LNCaP clone FGC (cell line): ENCODE measurements at regions not wholly inside any gene's neighbourhood (a gene's known extent, or its start where the extent isn't known, plus 50 kb on each side); places are given as distances from the start of the nearest gene placed in this dataset.

Experiments
- DNase-seq: peaks from one replicate; pipeline ENCODE4 v3.0.0-alpha.2; 2011; ENCODE audit warnings: low read depth
- H3K4me3 ChIP-seq: 2 replicates; pipeline ENCODE4 v1.5.1; 2011; ENCODE audit warnings: mild to moderate bottlenecking, low read depth, low read length, control low read depth
- CTCF ChIP-seq: IDR thresholded peaks from 2 replicates; pipeline ENCODE4 v1.5.1; 2012; ENCODE audit warnings: mild to moderate bottlenecking; ENCODE audit not compliant: control insufficient read depth, insufficient read depth; ENCODE audit errors: extremely low read depth

DNA sequence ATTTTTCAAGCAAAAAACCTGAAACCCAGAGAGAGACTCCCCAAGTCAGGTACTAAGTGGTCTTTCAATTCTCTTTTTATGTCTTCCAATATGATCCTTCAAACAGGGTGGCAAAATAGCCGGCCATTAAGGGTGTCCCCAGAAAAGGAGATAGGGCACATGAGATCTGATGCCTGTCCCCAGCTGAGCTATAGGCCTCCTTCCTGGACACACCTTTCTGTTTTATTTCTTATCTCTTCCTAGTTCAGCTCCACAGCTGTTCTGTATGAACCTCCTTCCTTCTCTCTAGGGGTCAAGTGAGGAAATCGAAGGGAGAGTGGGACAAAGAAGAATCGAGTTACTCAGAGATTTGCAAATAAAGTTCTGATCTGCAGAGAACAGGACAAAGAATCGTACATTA, 112.4 kb upstream of the ATP1A1 start:
- no peak for DNase-seq
- no peak overlapping the region for H3K4me3 ChIP-seq
- no peak for TF ChIP-seq CTCF

DNA sequence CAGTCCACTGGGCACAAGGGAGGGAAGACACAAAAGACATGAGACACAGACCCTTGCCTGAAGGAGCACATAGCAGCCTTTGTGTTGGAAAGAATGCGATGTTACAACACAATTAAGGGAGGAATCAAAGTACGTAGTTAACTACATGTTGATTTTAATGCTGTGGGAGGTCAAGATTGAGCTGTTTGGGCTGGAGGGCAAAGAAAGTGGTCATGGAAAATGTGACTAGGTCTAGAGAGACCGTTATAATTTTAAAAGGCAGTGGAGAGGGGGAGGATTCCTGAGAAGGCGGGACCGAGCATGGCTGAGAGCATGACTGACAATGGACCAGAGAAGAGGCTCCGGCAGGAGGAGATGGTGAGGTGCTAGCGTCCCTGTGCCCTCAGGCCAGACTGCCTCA, 111.8 kb upstream of the ATP1A1 start:
- DNase-seq, result no peak
- H3K4me3 ChIP-seq, result no peak overlapping the region
- TF ChIP-seq CTCF, result no peak

DNA sequence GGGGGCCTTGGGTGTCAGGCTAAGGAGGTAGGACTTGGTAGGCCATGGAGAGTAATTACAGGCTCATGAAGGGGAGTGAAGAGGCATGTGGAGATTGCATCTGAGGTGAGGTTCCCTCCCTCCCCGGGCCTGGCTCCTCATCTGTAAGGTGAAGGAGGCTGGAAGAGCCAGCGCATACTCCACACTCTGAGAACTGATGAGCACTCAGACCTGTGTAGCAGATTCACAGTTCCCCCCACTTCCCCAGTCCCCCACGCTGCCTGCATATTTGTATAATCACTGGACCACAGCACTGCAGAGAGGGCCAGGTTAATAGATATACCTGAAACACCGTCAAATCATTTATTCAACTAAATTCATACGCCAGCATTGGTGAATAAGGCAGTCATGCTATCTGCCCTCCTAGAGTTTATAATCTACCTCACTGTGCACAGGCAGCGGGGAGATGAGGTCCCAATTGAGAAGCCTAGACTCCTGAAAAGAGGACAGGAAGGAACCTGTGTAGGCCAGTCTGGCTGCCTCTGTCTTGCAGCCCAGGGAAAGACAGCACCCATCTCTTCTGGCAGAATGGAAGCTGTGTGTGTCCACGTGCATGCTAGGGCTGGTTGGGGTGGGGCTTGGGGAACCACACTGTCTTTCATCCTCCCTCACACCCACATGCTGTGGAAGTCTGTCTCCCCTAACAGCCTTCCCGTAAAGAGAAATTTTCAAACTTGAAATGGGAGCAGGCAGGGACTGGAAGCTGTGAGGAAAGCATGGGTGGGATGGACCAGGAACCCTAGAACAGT, 110.6 kb upstream of the ATP1A1 start:
- DNase-seq, result no peak
- no peak overlapping the region for H3K4me3 ChIP-seq
- no peak for TF ChIP-seq CTCF

- no peak for DNase-seq
- no peak overlapping the region for H3K4me3 ChIP-seq
- no peak for TF ChIP-seq CTCF
Observed at GRCh38 chr1:116262995-116263385, 110.1 kb upstream of the ATP1A1 start.

GRCh38 chr1:116265931-116266863, 106.8 kb upstream of the ATP1A1 start:
- no peak overlapping the region for H3K4me3 ChIP-seq
- no peak for TF ChIP-seq CTCF
- no peak for DNase-seq

DNA sequence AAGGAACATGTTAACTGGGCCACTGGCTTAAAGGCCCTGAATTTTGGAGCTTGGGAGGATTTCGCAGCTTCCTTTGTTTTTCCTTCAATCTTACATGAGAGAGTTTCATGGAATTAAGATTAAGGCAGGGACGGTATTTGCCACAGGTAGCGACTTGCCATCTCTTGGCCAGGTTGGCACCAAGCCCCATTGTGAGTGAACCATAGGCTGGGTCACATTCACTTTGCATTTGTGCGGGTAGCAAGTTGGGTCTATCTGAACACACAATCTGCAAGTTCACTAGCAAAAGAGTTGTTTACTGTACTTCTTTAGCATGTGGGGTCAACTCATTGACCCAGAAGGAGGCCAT, 106.2 kb upstream of the ATP1A1 start:
- no peak for DNase-seq
- no peak for TF ChIP-seq CTCF
- H3K4me3 ChIP-seq, result no peak overlapping the region
